DMS114 treated with DMSO at 0.1 percent for 48 hours (cell line): ENCODE measurements at regions not wholly inside any gene's neighbourhood (a gene's known extent, or its start where the extent isn't known, plus 50 kb on each side); places are given as distances from the start of the nearest gene placed in this dataset.
"Not testable (repeated sequence)": the region's sequence is repeated elsewhere in the genome, so short reads cannot be mapped to it uniquely, and the experiment has no call there.

ENCODE experiments used
- DNase-seq: peaks from one replicate; lab custom pipeline; 2025; ENCODE audit not compliant: unreplicated experiment; lab: John Stamatoyannopoulos, UW

DNA sequence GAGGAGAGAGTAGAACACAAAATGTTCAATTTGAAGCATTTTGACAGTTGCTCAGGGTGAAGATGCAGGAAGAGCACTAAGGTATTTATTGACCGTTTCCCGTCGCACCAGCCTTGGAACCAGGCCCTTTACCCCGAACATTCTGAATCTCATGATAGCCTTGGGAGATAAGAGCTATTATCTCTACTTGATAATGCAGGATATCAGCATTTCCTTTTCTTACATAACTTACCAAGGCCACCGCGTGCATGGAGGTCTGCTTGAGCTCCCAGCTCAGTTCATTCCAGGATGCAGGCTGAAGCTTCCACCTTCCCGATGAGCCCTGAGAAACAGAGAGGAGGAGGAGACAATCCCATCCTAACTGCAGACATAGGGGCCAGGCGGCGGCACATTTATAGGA, 324.2 kb upstream of the COBL start:
- DNase-seq: no peak

DNA sequence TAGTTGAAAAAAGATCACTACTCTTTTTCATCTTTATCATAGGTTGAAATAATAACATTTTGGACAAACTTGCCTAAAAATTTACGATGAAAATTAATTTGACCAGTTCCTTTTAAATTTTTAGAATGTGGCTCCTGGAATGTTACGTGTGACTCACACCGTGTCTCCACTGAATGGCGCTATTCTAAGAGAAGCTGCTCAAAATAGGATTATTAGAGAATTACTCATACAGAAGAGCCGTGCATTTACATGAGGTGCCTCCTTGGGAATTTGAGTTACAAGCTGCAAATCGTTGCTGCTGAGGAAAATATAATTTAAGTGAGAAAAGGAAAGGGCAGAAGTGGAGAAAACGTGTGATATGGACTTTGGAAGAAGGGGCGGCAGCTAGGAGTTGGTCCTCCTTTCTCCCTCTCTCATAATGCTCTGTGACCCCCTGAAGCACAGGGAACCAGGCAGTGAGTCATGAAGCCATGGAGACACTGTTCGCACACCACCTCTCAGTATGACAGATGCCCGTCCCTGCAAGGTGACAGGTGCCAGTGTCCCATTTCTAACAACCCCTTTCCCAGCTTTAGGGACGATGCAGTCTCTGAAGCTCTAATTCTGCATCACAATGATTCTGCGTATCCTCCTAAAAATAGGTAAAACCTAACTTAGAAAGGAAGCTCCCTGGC, 323.2 kb upstream of the COBL start:
- no peak for DNase-seq

DNA sequence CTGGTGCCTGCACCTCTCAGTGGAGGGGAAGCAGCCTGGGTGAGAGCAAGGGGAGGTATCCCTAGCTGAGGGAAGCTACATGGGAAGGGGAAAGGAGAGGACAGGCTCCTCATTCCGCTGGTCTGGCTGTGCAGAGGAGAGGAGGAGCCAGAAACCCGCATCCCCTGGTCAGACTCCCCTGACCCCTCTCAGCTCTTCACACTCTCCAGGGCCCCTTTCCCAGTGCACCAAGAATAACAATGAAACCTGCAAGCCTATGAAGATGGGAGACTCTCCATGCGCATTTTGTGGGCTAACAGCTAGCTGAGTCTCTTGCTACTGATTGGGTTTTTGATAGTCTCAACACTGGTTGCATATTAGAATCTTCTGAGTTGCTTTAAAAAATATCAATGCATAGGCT, 319.9 kb upstream of the COBL start:
- no peak for DNase-seq

DNA sequence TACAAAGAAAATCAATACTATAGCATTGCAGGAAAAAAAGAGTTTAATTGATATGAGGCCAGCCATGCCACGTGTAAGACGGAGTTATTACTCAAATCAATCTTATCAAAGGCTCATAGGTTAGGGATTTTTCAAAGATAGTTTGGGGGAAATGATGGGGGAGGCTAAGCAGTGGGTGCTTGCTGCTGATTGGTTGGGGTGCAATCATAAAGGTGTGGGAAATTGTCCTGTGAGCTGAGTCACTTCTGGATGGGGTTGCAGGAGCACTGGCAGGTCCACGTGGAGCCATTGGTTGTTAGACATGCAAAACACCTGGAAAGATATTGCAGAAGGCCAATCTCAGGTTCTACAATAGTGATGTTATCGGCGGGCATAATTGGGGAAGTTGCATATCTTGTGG, 319.2 kb upstream of the COBL start:
- DNase-seq: no peak

DNA sequence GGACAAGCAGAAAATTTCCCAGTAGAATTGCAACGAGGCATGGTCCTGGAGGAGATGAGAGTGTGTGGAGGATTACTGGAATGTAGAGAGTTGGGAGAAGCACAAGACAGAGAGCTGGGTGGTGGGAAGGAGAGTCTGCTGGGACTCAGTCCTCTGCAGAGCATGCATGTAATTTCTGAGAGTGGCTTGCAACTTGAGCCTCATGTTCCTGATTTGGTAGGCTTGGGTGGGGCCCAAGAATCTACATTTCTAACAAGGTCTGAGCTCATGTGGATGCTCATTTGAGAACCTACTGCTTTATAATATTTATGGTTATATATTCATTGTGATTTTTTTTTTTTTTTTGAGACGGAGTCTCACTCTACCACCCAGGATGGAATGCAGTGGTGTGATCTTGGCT, 317.9 kb upstream of the COBL start:
- no peak for DNase-seq

DNA sequence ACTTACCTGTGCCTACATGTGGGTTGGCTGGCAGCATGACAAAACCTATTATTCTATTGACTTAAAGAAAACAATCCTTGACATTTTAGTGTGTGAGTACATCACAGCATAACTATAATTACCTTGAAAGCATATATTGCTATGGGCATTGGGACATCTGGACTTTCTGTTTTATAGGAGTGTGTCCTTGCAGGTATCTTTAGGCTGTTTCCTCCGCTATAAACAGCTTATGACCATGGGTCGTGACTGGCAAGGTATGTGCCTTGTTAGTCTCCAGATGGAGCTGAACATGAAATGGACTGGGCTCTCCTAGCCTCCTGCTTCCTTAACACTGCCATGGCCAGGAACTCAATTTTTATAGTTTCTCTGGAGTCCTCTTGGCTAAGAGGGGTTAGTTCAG, 317.4 kb upstream of the COBL start:
- no peak for DNase-seq

DNA sequence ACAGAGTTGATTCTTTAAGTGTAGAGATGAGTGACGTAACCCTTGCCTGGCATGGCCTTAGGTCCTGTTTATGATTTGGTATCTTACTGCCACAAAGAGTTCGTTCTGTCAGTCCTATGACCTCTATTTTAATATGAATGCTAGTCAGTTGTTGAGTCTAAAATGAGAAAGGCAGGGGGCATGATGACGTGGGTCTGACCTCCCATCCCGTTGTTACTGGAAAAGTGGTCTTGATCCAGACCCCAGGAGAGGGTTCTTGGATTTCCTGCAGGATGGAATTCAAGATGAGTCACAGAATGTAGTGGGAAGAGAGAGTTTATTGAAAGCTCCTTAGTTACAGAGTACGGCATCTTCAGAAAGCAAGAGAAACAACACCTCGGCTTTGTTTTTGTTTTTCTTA, 317.0 kb upstream of the COBL start:
- no peak for DNase-seq

DNA sequence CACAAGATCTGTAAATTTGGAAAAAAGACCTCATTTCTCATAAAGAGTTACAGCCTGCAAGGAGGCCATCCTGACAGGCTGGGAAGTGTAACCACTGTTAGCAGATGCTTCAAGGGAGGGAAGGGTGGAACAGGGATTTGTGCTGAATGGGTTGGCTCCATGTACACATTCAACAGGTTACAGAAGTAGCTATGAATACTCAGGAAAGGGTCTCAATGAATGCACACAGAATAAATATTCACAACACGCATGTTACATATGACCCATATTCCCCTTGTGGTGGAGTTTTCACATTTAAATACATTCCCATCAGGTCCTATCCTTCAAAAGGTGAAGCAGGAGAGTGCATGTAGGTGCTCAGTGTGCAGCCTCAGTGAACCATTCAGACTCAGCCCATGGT, 316.4 kb upstream of the COBL start:
- no peak for DNase-seq

DNA sequence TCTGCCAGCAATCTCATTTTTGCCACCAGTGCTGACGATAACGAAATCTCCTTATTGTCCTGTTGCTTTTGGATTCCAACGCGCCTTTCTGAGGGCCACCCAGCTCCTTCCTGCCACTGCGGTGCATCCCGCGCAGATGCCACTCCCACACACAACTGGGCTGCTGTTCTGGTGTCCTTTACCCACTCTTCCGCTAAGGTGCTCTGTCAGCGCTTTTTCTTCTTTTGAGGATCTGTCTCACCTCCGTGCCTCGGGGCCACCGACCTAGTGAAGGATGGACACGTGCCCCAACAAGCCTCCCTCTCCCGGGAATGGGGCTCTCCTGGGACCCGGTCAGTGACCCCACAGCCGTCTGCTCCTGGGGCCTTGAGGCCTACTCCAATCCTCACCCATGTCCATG, 314.3 kb upstream of the COBL start:
- no peak for DNase-seq

DNA sequence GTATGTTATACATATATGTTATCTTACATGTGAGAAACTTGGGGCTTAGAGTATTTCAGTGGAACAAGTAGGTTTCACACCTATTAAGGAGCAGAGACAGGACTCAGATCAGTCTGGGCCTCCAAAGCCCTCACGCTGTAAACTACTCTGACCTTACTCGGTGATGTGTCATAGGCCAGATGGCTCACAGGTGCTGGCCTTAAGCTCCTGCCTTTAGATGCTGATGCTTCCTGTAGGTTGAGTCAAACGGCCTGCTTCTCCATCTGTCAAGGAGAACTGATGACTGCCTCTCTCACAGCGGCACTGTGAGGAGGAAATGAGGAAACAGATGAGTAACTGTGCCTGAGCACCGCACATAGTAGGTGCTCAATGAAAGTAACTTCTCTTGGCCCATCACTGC, 312.6 kb upstream of the COBL start:
- DNase-seq: no peak

DNA sequence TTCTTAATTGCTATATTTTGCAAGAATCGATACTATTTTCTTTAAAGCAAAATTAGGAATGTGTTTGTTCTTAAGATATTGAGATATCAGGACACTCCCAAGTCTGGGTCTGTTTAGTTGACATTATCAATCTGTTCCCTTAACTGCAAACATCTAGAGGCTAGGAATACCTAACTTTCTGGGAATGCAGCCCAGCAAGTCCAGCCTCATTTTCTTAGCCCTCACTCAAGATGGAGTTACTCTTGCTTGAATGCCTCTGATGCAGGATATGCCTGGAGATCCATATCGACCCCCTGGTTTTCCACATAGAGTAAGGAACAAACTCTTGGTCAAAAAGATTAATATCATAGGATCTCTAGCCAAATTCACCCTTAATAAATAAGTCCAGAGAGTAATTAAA, 305.3 kb upstream of the COBL start:
- DNase-seq: no peak

DNA sequence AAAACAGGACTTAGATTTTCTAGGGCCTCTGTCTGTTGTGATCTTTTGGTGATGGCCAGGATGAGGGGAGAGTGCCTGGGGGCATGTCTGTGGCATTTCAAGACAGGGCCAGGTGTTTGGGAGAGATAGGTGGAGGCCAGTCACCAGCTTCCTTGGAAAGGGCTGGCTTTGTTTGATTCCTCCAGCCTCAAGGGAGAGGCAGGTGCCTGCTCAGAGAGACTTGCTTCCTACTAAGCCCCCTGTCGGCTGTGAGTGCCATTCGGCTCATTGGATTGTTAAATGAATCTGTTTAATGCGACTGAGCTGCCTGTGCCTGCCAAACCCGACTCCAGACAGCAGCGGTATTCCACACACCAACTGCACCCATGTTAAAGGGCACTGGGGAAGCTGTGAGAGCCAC, 304.1 kb upstream of the COBL start:
- DNase-seq: no peak

DNA sequence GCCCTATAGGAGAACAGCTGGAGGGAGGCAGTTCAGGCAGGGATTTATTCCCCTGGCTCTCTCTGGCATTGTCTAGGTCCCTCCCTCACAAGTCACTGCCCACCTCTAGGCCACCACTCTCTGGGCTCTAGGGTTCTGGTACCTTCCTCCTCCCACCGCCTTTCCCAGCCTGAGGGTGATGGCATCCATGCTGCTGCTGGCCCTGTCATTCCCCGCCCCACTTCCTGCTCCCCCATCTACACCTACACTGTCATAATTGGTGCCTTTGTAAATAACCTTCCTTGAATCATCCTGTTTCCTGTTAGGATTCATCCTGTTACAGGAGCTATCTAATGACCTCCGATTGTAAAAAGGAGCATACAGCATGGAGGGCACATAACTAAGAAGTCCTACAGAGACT, 303.3 kb upstream of the COBL start:
- no peak for DNase-seq

DNA sequence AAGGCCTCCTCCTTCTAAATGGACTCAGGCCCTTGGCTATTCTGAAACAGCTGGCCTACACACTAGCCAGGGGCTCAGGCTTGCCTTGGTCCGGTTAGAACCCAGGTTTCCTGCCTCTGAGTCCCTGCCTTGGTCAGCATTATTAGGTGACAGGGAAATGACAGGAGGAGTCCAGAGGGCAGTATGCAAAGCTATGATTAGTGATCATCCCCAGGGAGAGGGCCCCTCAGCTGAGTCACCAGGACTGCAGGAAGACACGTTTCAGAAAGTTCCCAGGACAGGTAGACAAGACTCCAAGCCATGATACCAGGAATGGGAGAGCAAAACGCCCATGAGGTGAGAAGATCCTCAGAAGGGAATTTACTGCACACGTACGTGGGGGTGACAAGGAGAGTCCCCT, 301.1 kb upstream of the COBL start:
- no peak for DNase-seq

DNA sequence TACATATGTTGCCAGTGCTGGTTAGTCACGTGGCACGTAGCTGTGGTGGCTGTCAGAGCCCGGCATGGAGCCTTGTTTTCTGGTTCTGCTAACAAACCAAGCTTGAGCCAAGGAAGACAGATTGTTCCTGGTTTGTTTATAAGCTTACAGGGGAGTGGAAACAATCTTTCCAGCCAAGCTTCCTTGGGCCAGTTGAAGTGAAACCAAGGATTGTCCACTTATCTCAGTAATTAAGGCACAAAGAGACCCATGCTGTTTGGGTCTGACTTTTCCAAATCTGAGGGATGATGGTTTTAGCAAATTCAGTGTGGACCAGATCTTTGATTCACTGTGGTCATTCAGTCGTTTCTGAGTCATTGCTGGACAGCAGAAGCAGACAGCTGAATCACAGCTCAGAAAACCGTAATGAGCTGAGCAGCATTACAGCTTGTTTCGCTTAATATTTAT, 297.3 kb upstream of the COBL start:
- no peak for DNase-seq

DNA sequence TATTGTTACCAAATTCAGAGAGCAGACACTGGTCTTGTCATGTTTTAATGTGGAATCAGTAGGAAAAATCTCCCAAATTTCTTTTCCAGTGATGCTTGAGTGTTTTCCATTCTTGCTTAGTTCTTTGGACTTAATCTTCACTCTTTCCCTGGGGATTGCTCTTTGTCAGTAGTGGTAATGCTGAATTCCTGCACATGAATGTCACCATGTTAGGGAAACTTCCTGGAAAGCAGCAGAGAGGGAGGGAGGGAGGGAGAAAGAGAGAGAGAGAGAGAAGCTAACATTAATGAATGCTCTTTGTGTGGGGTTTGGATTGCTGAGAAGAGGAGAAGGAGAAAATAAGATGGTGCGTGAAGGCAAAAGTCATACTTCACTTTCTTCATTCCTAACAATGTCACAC, 295.3 kb upstream of the COBL start:
- DNase-seq: no peak

DNA sequence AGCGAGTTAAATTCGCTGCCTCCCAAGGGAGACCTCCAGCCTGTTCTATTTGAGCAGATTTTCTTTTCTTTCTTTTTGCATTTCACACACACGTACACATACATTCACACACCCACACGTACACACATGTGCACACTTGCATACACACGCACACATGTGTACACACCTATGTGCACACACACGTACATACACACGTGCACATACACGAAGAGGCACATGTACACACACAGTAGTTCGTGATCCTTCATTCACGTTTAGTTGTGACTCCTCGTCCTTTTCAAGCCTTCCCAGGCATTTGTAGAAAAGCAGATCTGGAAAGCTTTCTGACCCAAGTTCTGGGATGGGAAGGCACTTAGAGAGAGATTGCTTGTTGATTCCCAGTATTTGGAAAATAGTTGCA, 290.8 kb upstream of the COBL start:
- no peak for DNase-seq

DNA sequence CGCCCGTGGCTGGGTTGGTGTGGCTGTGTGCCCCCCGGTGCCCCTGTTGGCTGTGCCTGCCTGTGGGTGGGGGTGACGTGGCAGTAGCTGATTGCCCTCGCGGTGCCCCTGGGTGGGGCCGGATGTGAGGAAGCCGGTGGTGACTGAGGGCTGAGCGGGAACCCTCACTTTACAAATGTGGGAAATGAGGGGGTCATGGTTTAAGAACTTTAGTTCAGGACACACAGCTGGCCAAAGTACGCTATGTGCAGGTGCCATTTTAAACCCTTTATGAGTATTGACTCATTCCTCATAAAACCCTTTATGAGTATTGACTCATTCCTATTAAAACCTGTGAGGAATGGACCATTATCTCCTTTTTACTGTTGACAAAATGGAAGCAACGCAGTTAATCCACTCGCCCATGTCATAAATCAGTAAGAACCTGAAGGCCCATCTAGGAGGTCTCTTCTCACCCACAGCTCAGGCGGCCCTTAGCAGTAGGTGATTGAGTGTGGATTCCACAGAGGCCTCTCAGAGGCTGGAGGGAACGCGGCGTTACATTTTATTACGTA, 290.1 kb upstream of the COBL start:
- DNase-seq: no peak

DNA sequence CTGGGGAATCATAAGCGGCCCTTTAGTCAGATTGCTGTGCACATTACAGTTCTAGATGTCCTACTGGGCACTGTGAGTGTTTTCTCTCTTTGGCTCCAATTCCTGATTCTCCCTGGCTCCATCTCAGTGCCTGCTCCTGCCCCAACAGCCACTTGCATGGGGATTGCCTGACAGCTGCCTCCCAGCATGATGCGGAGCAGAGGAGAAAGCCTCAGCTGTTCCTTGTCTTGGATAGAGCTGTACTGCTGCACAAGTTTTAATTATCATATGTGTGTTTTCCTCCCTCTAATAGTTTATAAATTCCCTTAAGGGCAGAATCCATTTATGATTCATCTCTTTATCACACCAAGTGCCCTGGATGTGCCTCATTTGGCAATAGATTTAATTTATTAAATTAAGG, 285.8 kb upstream of the COBL start:
- no peak for DNase-seq

DNA sequence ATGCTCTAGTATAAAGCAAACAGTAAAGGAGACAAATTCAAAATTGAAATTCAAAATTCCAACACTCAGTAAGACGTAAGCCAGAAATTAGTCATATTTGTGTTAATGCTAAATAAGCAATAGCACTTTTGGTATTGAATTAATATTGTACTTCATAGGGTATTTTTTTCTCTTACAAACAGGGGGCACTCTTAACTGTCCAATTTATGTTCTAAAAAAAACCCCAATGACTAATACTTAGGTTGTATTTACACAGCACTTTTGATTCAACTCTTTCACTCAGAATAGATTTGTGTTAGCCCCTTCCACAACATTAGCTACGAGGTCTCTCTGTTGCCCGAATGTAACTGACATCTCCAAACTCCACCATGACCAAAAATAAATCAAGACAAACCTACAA, 284.9 kb upstream of the COBL start:
- no peak for DNase-seq

DNA sequence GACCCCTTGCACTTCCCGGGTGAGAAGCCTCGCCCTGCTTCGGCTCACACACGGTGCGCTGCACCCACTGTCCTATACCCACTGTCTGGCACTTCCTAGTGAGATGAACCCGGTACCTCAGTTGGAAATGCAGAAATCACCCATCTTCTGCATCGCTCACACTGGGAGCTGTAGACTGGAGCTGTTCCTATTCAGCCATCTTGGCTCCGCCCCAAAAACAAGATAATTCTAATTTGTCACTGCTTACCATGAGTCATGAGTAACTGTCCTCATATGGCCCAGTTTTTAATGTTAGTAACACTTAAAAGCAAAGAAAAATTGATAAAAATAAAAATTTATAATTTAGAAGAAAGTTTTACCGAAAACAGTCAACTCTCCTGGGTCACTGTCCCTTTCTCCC, 283.3 kb upstream of the COBL start:
- DNase-seq: not testable (repeated sequence)

DNA sequence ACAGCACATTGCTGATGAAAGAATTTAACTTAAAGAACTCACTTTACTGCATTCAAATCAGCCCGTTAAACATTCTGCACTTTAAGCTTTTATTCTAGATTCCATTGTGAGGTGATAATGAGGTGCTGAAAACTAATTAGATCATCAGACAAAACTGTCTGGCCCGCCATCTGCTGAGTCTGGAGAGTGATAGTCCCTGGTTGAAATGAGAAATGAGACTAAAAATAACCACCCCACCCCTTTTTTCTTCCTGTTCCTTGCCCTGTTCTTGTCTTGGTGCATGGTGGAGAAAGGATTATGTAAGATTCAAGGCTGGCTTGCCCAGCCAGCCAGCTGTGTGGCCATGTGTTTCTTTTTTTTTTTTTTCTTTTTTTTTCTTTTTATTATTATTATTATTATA, 277.0 kb upstream of the COBL start:
- no peak for DNase-seq

DNA sequence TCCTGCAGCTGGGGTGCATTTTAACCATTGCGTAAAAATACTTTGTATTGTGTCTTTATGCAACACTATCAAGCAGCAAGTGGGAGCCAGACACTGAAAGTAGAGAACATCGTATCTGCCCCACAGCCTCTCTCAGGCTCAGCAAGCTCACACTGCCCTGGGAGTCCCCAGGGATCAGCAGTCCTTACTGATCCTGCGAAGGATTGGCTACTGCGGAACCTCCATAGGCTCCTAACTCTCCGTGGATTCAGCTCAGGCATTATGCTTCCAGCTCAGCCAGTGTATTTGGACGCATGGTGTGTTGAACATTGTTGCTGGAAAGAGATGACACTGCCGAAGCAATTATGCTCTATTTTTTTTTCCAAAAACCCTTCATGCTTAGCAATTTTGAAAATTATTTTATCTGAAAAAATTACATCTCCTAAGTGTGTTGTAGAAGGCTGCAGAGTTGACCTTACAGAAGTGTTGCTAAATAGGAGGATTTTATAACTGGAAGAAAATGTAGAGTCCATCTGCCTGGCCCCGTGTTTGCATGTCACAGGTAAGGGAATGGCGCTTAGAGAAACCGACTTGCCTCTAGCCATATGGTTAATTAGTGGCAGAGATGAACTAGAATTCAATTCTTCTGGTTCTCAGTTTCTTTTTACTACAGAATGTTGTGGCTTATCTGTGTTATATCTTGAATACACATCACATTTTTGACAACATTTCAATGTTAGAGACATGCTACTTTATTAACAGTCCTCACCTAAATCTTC, 276.4 kb upstream of the COBL start:
- no peak for DNase-seq
